D721Med (cell line): ENCODE measurements at regions not wholly inside any gene's neighbourhood (a gene's known extent, or its start where the extent isn't known, plus 50 kb on each side); places are given as distances from the start of the nearest gene placed in this dataset.

Experiments used
- DNase-seq: peaks from one replicate; pipeline ENCODE4 v3.0.0; 2011; ENCODE audit warnings: low spot score; ENCODE audit not compliant: insufficient read length
- FAIRE-seq: peaks from 2 replicates; lab custom pipeline; 2011; peaks lifted over from hg19 to GRCh38; lab: Jason Lieb, UNC
- CTCF ChIP-seq: IDR thresholded peaks from 2 replicates; pipeline ENCODE4 v1.5.1; 2012; ENCODE audit warnings: mild to moderate bottlenecking, control low read depth; ENCODE audit not compliant: insufficient read depth; ENCODE audit errors: missing control alignments

GRCh38 chr5:125967576-125967975 lies 455.6 kb upstream of the GRAMD2B start:
- DNase-seq: no peak
- FAIRE-seq: no peak
- TF ChIP-seq CTCF: no peak

DNA sequence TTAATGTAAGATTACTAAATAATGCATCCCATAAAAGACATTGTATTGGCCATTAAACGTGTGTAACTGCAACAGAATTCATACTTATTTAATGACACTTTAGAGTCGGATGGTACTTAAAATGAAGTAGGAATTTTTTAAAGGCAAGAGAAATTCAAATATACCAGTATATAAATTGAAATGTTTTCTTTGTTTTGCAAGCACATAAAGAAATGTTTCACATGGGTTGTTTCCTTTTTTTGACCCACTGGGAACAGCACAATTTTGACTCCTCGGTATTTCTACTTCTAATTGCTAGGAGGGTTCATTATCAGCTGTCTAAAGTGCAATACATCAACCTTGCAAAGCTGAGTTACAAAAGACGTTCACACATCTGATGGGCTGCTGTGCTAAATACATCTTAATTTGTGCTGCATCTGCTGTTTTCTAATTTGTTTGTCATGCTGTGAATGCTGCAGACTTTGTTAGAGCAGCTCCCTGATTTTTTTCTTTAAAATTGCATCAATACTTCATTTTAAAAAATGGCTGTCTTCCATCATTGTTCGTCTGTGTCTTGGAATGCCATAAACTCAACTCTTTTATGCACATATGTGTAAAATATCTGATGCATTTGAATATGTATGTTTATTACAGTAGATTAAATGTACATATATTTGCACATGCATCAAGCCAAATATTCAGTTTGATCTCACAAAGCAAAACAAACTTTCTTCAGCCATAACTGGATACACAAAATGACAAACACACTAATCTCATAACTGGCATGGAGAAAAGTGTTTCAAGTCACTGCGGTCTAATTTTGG lies 454.0 kb upstream of the GRAMD2B start:
- no peak for TF ChIP-seq CTCF
- no peak for DNase-seq
- no peak for FAIRE-seq

GRCh38 chr5:125969814-125970171 lies 453.4 kb upstream of the GRAMD2B start:
- no peak for FAIRE-seq
- TF ChIP-seq CTCF: no peak
- DNase-seq: no peak

GRCh38 chr5:125970631-125971307 lies 452.4 kb upstream of the GRAMD2B start:
- FAIRE-seq: no peak
- no peak for TF ChIP-seq CTCF
- DNase-seq: no peak

DNA sequence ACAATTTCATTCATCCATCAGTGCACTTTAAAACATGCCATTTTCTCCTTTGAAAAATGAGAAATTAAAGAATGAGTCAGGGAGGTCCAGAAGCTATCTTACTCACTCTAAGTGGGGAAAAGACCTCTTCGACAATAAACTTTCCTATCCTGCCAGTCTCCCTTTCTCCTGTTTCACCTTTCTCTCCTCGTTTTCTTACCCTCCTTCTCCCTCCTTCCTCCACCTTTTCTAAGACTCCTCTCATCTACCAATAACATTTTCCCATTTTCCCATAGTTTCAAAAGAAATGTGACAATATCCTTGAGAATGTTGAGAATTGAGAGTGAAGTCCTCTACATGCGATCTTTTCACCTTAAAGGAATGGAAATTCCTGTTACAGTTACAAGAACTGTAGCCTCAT lies 450.5 kb upstream of the GRAMD2B start:
- no peak for FAIRE-seq
- DNase-seq: no peak
- TF ChIP-seq CTCF: no peak

- no peak for TF ChIP-seq CTCF
- FAIRE-seq (no peak), DNase-seq (no peak)
Observed at GRCh38 chr5:125974679-125975078, 448.5 kb upstream of the GRAMD2B start.
